GM18861 (cell line): ENCODE measurements at regions not wholly inside any gene's neighbourhood (a gene's known extent, or its start where the extent isn't known, plus 50 kb on each side); places are given as distances from the start of the nearest gene placed in this dataset.
A peak's percentile ranks its signal among the peaks of the same experiment; 100 is the strongest.
"Not testable (repeated sequence)": the region's sequence is repeated elsewhere in the genome, so short reads cannot be mapped to it uniquely, and the experiment has no call there.

ENCODE experiments used
- ATAC-seq: cut with Tn5 transposase; IDR thresholded peaks from one replicate; pipeline ENCODE4 v1.9.1; 2021; ENCODE audit not compliant: unreplicated experiment

DNA sequence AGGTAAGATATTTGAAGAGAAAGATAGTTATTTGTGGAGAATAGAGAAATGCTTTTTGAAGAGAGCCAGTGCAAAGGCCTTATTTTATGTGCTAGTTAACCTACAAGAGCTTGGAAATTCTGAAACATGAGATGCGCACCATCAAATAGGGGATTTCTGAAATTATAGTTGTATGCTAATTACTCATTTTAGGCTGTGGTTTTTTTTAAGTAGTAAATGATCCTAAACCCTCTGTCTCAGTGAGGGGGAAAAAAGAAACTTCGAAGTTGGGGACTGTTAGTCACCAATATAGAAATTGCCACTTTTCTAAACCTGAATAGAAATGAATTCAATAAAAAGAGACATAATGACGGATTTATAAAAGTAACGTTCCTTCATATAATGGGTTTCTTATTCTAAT lies 119.3 kb upstream of the MDFIC start:
- ATAC-seq = peak; percentile 39

DNA sequence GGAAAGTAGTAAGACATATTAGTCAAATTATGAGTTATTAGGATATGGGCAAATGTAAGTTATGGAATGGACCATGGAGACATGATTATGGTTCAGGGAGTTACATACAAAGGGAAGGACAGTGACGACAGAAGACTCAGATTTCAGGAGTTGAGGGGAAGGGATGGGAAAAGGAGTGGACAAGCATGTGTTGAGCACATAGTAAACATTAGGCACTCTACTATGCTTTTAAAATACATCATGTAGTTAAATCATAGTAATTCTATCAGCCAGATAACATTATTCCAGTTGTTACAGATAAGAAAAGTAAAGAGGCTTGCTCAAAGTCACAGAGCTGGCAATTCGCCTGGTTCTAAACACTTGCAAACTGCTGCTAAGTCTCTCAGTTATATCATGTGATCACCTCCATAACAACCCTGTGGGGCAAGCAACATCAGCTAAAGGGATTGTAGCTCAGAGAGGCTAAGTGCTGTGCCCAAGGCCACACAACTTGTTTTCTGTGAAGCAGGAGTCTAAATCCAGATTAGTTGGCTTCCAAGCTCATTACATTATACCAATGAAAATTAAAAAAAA lies 115.2 kb upstream of the MDFIC start:
- no peak for ATAC-seq

DNA sequence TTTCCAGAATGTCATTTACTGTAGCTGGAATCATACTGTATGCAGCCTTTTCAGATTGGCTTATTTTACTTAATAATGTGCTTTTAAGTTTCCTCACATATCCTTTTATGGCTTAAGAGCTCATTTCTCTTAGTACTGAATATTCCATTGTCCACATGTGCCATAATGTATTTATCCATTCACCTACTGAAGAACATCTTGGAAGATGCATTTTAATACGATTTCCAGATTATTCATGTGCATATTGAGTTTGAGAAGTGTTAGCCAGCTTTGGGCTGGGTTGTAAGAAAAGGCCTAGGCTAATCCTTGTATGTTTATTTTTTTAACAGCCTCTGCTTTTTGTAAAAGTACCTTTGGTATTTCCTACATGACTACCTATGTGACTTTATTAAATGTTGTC lies 109.3 kb upstream of the MDFIC start:
- ATAC-seq = no peak

DNA sequence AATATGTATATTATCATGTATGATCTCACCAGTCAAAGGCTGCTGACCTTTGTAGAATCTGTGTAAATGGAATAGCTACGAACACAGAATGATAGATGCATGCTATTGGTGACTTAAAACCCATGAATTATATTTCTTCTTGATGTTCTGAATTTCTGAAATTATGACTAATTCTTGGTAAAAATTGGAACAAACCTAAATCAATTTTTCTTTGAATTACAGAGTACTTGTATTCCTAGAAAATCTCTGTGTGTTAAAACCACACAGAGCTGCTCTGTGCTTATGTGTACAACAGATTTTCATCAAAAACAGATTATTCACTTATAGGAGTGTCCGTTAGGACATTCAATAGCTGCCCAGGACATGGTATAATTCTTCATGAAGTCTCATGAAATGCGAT lies 108.3 kb upstream of the MDFIC start:
- ATAC-seq = no peak

DNA sequence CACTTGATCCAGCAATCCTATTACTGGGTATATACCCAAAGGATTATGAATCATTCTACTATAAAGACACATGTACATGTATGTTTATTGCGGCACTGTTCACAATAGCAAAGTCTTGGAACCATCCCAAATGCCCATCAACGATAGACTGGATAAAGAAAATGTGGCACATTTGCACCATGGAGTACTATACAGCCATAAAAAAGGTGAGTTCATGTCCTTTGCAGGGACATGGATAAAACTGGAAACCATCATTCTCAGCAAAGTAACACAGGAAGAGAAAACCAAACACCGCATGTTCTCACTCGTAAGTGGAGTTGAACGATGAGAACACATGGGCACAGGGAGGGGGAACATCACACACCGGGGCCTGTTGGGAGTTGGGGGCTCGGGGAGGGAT lies 104.9 kb upstream of the MDFIC start:
- not testable (repeated sequence) for ATAC-seq

DNA sequence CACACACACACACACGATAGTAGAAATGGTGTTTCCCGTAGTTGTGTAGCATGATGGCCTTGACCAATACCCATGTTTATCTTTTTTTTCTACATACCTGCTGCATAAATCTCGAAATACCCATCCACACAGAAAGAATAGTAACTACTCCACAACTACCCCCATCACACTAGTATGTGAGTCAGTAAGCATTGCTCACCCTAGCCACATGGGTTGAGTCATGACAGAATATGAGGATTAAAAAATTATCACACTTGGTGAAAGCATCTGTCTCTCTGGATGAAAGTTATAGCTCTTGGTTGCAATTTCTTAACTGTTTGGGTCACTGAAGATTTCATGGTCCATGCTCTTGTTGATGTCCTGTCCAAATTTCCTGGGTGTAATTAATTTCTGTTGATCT lies 103.4 kb upstream of the MDFIC start:
- no peak for ATAC-seq

DNA sequence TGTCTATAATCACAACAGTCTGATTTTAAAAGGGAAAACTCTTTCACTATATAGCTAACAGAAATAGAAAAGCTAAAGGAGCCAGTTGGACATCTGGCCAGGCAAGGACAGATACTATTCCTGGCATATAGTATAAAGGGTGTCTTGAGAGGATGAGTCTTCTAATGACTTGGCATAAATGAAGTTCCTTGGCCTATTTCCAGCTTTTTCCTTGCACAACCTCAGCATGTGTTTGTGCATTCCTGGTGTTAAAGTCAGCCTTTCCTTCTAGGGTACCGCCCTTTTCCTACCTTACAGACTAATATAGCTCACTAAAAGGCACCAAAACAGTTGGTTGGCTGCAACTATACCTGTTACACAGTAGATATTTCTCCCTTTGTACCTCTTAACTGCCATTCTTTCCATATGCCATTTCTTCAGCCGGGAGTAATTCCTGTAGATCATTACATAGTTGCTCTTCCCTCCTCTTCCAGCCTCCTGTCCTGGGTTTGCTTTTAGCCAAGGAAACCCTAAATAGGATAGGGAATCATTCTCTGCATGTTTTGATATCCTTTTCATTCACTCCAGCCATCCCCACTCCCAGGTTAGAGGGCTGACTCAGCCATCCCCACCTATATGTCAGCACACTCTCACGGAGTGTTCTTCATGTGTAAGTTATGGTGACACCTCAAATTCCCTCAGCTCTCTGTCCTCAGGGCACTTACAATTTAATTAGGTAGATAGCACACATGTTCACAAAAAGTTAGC lies 102.1 kb upstream of the MDFIC start:
- no peak for ATAC-seq

DNA sequence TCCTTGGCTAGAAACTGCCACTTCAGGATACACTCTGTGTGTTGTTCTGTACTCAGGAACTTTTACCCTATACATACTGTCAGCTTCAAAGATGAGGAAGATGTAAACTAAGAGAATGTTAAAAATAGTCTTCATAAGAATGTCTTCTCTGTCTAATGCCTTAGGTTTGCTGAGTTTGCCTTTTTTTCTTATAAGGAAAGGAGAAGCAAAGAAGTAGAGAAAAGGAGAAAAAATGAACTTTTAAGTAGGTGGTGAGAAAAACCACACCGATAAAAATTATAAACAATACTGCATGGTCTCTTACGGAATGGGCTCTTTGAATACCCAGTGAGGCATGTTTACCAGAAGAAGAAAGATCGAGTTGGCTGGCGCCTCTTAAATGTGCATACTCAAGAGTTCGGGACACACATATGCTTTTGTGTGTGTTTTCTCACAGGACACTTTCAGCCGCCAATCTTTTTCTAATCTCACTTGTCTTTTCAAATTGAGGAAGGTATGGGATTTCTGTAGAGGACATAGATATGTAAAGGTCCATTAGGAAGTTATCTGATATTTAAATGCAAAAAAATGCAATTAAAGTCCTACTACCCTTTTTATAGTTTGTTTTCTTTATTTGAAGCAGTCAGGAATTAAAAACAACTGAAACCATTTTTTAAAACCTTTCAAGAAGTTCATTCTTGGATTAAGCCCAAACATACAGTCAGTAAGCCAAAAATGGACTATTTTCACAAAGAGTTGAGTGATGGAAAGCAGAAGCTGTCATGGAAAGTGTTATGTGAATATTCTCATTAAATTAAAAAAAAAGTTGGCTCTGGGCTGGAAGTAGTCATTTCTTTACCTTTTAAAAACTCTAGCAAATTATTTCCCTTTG lies 100.6 kb upstream of the MDFIC start:
- no peak for ATAC-seq

DNA sequence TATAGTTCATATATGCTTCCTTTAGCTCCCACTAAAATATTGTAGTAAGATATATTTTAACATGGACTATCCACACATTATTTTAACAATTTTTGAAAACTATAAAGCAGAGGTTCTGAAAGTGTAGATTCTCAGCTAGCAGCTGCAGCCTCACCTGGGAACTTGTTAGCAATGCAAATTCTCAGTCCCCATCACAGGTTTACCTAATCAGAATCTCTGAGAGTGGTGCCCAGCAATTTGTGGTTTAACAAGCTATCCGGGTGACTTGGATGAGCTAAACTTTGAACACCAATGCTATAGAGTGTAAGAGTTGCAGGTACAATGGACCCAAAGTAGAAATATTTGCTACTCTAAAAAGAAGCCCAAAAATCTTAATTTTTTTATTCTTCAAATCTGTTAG lies 99.8 kb upstream of the MDFIC start:
- no peak for ATAC-seq

DNA sequence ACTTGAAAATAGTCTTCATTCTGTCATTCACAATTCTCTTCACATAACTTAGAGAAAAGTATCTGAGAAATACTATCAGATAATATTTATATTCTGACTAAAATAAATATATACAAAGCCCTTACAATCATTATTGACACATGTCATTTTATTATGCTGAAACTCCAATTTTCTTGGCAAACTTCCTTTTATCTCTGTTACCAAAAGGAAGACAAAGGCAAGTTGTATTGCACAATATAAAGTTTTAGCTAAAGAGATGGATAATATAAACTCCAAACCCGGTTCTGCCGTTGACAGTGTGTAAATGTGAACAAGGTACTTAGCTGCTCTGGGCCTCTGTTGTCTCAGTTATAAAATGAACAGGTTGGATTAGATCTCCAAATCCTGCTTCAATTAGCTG lies 99.0 kb upstream of the MDFIC start:
- ATAC-seq = no peak

DNA sequence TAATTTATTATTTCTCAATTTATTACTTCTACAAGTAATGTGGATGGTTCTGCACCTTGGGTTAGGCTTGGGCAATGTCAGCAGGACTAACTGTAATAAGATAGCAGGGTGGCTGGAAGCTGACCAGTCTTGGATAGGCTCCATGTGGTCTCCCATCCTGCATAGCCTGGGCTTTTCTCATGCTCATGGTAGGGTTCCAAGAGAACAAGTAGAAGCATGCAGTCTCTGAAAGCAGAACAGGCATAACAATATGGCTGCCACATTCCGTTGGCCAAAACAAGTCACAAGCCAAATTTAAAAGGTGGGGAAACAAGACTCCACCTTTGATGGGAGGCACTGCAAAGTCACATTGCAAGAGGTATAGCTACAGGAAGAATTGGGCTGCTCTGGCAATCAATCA lies 98.6 kb upstream of the MDFIC start:
- no peak for ATAC-seq

DNA sequence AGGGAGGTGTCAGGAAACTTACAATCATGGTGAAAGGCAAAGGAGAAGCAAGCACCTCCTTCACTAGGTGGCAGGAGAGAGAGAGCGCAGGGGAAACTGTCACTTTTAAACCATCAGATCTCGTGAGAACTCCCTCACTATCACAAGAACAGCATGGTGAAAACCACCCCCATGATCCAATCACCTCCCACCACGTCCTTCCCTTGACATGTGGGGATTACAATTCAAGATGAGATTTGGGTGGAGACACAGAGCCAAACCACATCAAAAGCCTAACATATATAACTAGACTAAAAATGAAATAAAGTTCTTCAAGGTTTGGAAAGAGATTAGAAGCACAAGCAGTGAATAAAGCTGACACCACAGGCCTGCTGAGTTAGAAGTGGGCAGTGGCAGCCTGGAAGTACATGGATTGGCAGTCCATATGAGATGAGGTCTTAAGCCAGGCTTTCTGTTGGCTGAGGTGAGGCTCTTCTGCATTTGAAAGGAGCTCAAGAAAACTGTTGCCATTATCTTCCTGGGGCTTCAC lies 96.4 kb upstream of the MDFIC start:
- no peak for ATAC-seq

DNA sequence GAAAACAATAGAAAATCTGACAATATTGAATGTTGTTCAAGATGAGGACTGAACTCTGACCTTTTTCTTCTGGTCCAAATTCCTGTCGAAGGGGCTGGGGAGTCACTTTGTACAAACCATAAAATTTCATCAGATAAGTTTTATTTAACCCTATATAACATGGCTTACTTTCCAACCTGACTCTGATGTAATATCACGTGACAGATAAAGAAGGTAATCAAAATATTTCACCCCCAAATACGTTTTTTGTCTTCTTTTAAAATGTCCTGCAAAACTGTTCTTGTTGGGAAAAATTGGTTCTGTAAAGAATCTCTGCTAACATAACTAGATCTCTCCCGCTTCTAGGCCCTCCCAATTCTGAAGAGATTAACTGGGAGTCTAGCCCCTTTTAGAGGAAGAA lies 90.9 kb upstream of the MDFIC start:
- ATAC-seq = no peak

DNA sequence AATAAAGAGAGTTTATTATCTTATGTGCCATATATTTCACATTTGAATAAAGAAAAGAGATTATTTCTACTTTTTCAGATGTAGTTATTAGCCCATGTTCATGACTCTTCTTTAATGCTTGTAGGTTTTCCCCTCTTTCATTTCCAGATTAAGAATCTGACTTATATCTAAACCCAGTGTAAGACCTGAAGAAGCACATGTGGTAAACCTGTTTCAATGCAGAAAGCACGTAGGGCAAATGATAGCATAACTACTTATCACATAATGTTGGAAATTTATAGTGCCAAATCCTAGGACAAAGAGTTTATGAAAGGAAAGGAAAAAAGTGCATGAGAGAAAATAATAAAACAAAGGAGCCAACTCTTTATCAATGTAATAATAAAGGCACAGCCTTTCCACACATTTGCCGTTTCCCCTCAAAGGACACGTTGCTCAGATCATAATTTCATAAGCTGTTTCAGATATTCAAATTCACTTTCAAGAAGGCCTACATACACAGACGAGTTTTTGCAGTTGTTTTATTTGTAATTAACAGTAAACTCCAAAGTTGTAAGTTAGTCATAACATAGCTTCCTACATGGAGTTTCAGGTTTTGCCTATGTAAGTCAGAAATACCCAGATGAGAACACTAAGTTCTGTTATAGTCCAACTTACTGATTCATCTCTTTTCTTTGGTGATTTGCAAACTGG lies 88.8 kb upstream of the MDFIC start:
- ATAC-seq = peak; percentile 94

DNA sequence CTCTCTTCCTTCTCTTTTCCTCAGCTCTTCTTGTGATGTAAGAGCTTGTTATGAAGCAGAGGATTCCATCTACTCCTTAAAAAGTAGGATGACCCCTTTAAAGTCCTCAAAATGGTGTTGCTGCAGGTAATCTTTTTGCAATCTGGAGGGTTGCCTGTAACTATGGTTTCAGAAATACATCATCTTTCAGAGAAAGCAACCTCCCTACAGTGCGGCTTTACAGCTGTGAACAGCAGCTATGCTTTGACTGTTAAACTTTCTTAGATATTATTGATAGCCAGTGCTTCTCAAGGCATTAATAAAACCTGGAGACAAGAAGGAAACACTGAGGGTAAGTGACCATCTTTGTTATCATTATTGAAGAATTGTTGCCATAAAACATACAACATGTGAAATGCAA lies 86.6 kb upstream of the MDFIC start:
- ATAC-seq = no peak

DNA sequence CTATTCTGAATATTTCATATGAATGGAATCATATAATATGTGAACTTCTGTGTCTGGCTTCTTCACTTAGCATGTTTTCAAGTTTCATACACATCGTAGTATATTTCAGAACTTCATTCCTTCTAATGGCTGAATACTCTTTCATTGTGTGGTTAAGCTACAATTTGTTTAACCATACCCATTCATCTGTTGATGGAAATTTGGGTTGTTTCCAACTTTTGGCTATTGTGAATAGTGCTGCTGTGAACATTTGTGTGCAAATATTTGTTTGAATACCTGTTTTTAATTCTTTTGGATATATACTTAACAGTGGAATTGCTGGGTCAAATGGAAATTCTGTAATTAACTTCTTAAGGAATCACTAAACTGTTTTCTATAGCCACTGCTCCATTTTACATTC lies 86.0 kb upstream of the MDFIC start:
- no peak for ATAC-seq

DNA sequence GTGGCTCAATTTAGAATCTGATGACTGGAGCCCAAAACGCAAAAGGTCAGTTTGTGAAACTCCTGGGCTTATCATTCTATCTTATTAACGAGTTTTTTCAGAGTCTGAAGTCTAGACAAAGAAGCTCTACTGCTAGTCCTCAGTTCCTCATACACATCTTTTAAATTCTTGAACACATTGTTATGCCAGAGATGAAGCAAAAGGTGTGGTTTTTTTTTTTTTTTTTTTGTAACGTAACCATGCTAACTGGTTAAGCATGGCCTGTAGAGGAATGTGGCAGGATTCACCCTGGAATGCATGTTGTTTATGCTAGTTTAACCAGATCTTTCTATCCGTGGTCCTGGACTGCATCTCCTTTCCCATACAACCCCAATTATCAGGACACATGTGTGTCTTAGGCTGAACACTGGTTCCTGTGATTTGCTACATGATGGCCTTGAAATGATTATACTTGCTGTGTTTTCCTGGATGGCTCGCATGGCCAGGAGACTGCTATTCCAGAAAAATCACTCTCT lies 79.3 kb upstream of the MDFIC start:
- ATAC-seq = no peak

DNA sequence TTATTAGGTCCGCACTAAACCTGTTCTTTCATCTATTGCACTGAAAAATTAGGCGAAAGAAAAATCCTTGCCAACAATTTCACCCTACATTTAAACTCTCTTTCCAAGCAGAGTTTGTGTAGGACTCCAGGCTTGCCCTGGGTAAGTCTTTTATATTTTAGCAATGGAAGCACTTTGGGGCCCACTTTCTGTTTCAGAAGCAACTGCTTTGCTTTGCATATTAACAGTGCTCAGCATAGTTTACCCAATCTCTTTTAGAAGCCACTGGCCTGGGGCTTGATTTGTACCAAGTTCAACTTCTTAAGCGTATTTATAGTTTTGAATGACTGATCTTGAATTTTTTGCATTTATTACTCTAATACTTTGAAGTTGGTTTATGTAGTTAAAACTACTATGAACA lies 78.8 kb upstream of the MDFIC start:
- ATAC-seq = no peak

DNA sequence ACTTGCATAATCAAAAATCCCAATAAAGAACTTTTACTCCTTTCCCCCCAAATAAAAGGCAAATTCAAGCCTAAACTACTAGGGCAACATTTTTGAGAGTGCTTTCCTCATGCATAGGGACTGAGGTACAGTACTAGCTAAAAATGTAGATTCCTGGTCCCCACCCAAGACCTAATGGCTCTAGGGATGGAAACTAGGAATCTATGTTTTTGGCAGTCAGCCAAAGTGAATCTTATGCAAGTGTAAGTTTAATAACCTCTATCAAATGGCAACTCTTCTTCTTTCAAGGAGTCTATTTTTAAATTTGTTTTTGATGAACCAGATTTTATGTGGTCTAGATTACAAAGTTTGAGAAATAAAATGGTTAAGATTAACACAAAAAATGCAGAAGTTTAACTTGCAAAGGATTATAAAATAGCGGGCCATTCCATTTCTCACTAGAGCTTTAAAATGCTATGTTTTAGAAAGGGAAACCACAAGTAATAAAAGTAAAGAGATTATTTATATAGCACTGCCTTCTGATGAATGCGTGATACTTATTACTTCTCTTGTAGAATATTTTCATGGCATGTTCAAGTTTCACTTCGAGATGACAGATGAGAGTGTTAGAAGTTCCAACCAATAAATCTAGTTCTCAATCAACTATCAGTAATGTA lies 70.4 kb upstream of the MDFIC start:
- no peak for ATAC-seq

DNA sequence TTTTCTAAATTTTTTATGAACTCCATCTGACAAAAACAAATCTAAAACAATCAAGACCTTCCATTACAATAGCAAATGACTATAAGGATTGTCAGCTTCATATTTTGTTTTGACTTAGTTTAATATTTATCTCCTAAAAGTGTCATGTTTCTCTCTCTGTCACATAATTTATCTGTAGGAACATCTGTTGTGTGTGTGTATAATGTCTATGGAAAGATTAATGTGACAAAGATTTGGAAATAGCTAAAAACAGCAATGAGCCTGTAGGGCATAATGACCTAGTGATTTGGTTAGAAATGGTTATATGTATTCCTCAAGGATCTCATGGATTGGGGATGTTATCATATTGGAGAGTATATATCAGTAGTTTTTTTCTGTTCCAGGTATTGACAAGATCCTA lies 69.6 kb upstream of the MDFIC start:
- ATAC-seq = no peak

DNA sequence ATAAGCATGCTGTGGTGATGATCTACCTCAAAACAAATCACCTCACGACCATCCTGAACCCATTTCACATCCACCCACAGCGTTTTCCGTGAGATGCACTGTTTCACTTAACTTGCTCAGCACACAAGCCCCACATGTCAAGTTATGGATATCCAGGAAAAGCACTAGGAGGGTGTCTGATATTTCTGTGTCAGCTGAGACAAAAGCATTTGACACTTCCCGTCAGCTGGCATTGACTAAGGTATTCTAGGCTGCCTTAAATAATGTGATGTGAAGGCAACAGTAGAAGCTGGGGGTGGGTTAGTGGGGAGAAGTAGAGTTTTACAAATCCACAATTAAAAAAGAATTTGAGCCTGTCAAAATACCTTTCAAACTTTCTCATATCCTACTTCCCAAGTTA lies 68.7 kb upstream of the MDFIC start:
- ATAC-seq = no peak
